HCT116 (cell line): ENCODE measurements at regions not wholly inside any gene's neighbourhood (a gene's known extent, or its start where the extent isn't known, plus 50 kb on each side); places are given as distances from the start of the nearest gene placed in this dataset.

Experiments
- ATAC-seq: fragments of 200-7000 bp; cut with Tn5 transposase; 2 replicates; pipeline ENCODE4 v1.9.1; 2020; ENCODE audit warnings: mild to moderate bottlenecking, moderate library complexity
- BruUV-seq: library from RNA; stranded (reverse); fragments of 400-500 nt; replicated peaks from 2 replicates; lab custom pipeline; 2021; lab: Mats Ljungman, UMichigan
- CTCF ChIA-PET: fragments of 300-600 bp; sonication (Branson Sonifier 250); formaldehyde crosslinking; loops from one replicate; lab custom pipeline; 2021; ENCODE audit warnings: antibody characterized with exemption; lab: Charles Lee
- POLR2A ChIA-PET: fragments of 300-600, 350-600 bp; sonication (Branson Sonifier 250); formaldehyde crosslinking; loops from one replicate; lab custom pipeline; 2021; ENCODE audit warnings: antibody characterized with exemption; lab: Charles Lee
- RAD21 ChIA-PET, 2 experiments: fragments of 300-600 bp; sonication (Branson Sonifier 250); formaldehyde crosslinking; loops; one replicate each; lab custom pipeline; 2023; ENCODE audit warnings: low total read pairs in 2 of 2; ENCODE audit not compliant: uncharacterized antibody in 2 of 2, unreplicated experiment in 2 of 2, low non-redundant PET in 1 of 2; lab: Charles Lee
- DNase-seq: peaks from one replicate; pipeline ENCODE4 v3.0.0-alpha.2; 2010; ENCODE audit warnings: low read depth, low spot score
- H2AFZ ChIP-seq: fragments of 200-600 bp; shearing (Covaris generic), sonication (generic); 2 replicates; pipeline ENCODE4 v1.6.1; 2017; ENCODE audit warnings: low read depth, mixed run types, mixed read lengths, antibody characterized with exemption, low read length; ENCODE audit not compliant: poor library complexity, severe bottlenecking
- H3K27ac ChIP-seq: 2 replicates; pipeline ENCODE4 v1.5.1; 2012; ENCODE audit warnings: low read depth, low read length
- H3K27me3 ChIP-seq: fragments of 200-600 bp; sonication (generic); 2 replicates; pipeline ENCODE4 v1.6.1; 2016; ENCODE audit warnings: mixed run types, low read length, mixed read lengths; ENCODE audit not compliant: insufficient read depth
- H3K36me3 ChIP-seq, 2 experiments: fragments of 200-500 bp in 1 of 2; fragments of 200-600 bp in 1 of 2; sonication (Bioruptor generic) in 1 of 2; sonication (generic) in 1 of 2; 2 replicates each; pipeline versions ENCODE4 v1.5.1 to v1.6.1; 2014 to 2016; ENCODE audit warnings: low read length in 2 of 2, inconsistent platforms in 1 of 2, mixed read lengths in 1 of 2, mixed run types in 1 of 2; ENCODE audit not compliant: insufficient read depth in 2 of 2, control insufficient read depth in 1 of 2
- H3K4me1 ChIP-seq, 2 experiments: fragments of 200-600 bp in 1 of 2; sonication (generic) in 1 of 2; 2 replicates each; pipeline versions ENCODE4 v1.5.1 to v1.6.1; 2012 to 2017; ENCODE audit warnings: low read length in 2 of 2, inconsistent platforms in 1 of 2, mild to moderate bottlenecking in 1 of 2, mixed read lengths in 1 of 2, mixed run types in 1 of 2, moderate library complexity in 1 of 2; ENCODE audit not compliant: insufficient read depth in 2 of 2, control insufficient read depth in 1 of 2
- H3K4me2 ChIP-seq: fragments of 200-600 bp; sonication (generic); 2 replicates; pipeline ENCODE4 v1.6.1; 2017; ENCODE audit warnings: mixed run types, low read length, mixed read lengths
- H3K4me3 ChIP-seq, 2 experiments: fragments of 200-600 bp in 1 of 2; sonication (generic) in 1 of 2; replicated peaks in 1 of 2; 2 replicates each; pipeline ENCODE4 v1.5.1; 2011 to 2016; ENCODE audit warnings: low read length in 2 of 2, control low read depth in 1 of 2, low read depth in 1 of 2, mild to moderate bottlenecking in 1 of 2, mixed read lengths in 1 of 2, mixed run types in 1 of 2
- H3K79me2 ChIP-seq: fragments of 200-600 bp; sonication (generic); 2 replicates; pipeline ENCODE4 v1.6.1; 2017; ENCODE audit warnings: mild to moderate bottlenecking, mixed run types, low read length, moderate library complexity, mixed read lengths; ENCODE audit not compliant: insufficient read depth
- H3K9ac ChIP-seq: fragments of 200-600 bp; sonication (generic); 2 replicates; pipeline ENCODE4 v1.6.1; 2016; ENCODE audit warnings: low read length, mixed read lengths
- H3K9me2 ChIP-seq: fragments of 200-600 bp; sonication (generic), shearing (Covaris generic); 2 replicates; pipeline ENCODE4 v1.6.1; 2017; ENCODE audit warnings: mixed run types, mild to moderate bottlenecking, moderate library complexity; ENCODE audit not compliant: insufficient read depth
- H3K9me3 ChIP-seq, 2 experiments: fragments of 200-500 bp in 1 of 2; fragments of 200-600 bp in 1 of 2; sonication (Bioruptor generic) in 1 of 2; sonication (generic) in 1 of 2; 2 replicates each; pipeline ENCODE4 v1.6.1; 2014 to 2017; ENCODE audit warnings: low read length in 2 of 2, mixed read lengths in 2 of 2, inconsistent platforms in 1 of 2, low read depth in 1 of 2, mild to moderate bottlenecking in 1 of 2, mixed run types in 1 of 2, moderate library complexity in 1 of 2; ENCODE audit not compliant: control insufficient read depth in 1 of 2, insufficient read depth in 1 of 2
- H4K20me1 ChIP-seq: fragments of 200-600 bp; sonication (generic), shearing (Covaris generic); 2 replicates; pipeline ENCODE4 v1.6.1; 2017; ENCODE audit warnings: mixed run types, mild to moderate bottlenecking, moderate library complexity; ENCODE audit not compliant: insufficient read depth
- CEBPB ChIP-seq: IDR thresholded peaks from 2 replicates; pipeline ENCODE4 v1.6.1; 2012; ENCODE audit warnings: low read depth
- EGR1 ChIP-seq: IDR thresholded peaks from 2 replicates; pipeline ENCODE4 v1.6.1; 2012; ENCODE audit warnings: low read depth
- EZH2phosphoT487 ChIP-seq: fragments of 200-600 bp; IDR thresholded peaks from 2 replicates; pipeline ENCODE4 v1.6.1; 2018; ENCODE audit warnings: antibody characterized with exemption, borderline replicate concordance
- FOSL1 ChIP-seq: IDR thresholded peaks from 2 replicates; pipeline ENCODE4 v1.6.1; 2012; ENCODE audit warnings: low read depth
- JUND ChIP-seq: IDR thresholded peaks from 2 replicates; pipeline ENCODE4 v1.6.1; 2012
- POLR2A ChIP-seq: IDR thresholded peaks from 2 replicates; pipeline ENCODE4 v1.7.0; 2011; ENCODE audit warnings: borderline replicate concordance; ENCODE audit not compliant: insufficient read depth, insufficient read length; ENCODE audit errors: extremely low read depth
- SIN3A ChIP-seq: IDR thresholded peaks from 2 replicates; pipeline ENCODE4 v1.6.1; 2012; ENCODE audit warnings: low read depth
- SRF ChIP-seq: IDR thresholded peaks from 2 replicates; pipeline ENCODE4 v1.6.1; 2012; ENCODE audit warnings: low read depth
- TCF7L2 ChIP-seq: IDR thresholded peaks from 2 replicates; pipeline ENCODE4 v1.7.0; 2011; ENCODE audit warnings: borderline replicate concordance, inconsistent platforms; ENCODE audit not compliant: insufficient read depth, insufficient read length; ENCODE audit errors: extremely low read depth
- ZNF274 ChIP-seq: fragments of 200-500 bp; sonication (Bioruptor generic); IDR thresholded peaks from 2 replicates; pipeline ENCODE4 v1.6.1; 2014; ENCODE audit warnings: mild to moderate bottlenecking, low read depth, low read length, inconsistent platforms
- intact Hi-C: fragments of 100-400 bp; cut with micrococcal nuclease; formaldehyde crosslinking; loops from 2 replicates; pipeline ENCODE4 v1.10.0; 2022
- TF ChIP-seq, protein P1 (sequence below): IDR thresholded peaks from 2 replicates; pipeline ENCODE4 v1.6.1; 2012
- TF ChIP-seq, protein P2 (sequence below): IDR thresholded peaks from 2 replicates; pipeline ENCODE4 v1.6.1; 2011; ENCODE audit warnings: mild to moderate bottlenecking, low read length, moderate library complexity; ENCODE audit not compliant: insufficient replicate concordance; ENCODE audit errors: extremely low read depth
- TF ChIP-seq, protein P3 (sequence below): IDR thresholded peaks from 2 replicates; pipeline ENCODE4 v1.6.1; 2012
- TF ChIP-seq, protein P4 (sequence below), 3 experiments: fragments of 200-600 bp in 1 of 3; sonication (generic) in 1 of 3; IDR thresholded peaks in 2 of 3; conservative IDR thresholded peaks in 1 of 3; 2 replicates each; pipeline ENCODE4 v1.5.1; 2012 to 2017; ENCODE audit warnings: low read depth in 2 of 3, low read length in 2 of 3, antibody characterized with exemption in 1 of 3, borderline replicate concordance in 1 of 3, control low read depth in 1 of 3, mild to moderate bottlenecking in 1 of 3, mixed read lengths in 1 of 3, mixed run types in 1 of 3, moderate library complexity in 1 of 3; ENCODE audit not compliant: insufficient read depth in 1 of 3

DNA sequence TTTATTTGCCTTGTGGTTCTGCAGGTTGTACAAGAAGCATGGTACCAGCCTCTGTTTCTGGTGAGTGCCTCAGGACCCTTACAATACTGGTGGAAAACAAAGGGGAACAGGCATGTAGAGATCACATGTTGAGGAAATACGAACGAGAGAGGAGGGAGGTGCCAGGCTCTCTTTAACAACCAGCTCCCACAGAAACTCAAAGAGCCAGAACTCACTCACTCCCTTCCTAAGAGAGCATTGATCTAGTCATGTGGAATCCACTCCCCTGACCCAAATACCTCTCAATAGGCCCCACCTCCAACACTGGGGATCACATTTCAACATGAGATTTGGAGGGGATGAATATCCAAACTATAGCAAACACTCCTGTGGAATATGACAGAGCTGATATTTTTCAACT is 938.0 kb downstream of the GALC start (continued):
- TF ChIP-seq EGR1: no peak

DNA sequence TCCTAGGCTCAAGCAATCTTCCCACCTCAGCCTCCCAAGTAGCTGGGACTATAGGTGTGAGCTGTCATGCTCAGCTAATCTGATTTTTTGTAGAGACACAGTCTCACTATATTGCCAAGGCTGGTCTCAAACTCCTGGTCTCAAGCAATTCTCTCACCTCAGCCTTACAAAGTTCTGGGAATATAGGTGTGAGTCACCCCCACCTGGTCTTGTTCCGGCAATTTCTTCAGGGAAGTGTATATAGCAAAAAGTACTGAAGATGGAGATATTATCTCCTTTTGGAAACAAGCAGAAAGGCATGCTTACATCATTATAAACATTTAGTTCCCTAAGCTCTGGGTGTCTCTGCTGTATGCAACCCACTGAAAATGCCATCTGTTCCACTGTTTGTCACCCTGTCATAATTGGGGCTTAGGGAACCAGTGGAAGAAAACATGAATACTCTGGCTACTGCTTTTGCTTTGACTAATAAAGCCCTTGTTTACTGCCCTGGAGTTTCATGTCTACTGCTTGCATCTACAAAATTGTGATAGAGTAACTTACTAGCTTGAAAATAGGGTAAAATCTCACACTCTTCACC is 940.2 kb downstream of the GALC start:
- ChIA-PET RAD21 (no interaction called here), CTCF (no interaction called here)
- no TSS peak for BruUV-seq

DNA sequence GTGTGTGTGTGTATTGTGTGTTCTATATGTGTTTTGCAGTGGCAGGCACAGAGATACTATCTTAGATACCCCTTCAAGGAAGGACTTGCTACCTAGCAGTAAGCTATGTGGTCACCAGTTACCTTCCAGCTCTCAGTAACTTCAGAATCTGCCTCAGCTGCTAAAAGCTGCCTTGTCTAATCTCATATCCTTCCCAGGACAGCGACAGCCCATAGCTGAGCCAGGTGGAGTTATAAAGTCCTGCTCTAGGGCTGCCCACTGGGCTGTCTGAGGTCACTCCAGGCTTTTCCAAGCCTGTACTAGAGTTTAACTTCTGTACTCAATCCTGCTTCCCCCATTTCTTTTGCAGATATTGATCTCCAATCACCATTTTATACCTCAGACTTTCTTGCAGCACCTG is 942.6 kb downstream of the GALC start:
- Histone ChIP-seq H3K79me2 (no peaks in the 10 kb centered on the region), H3K9ac (no peak overlapping the region), H3K36me3 (no peaks in the 10 kb centered on the region), H3K4me3 (no peak overlapping the region), H3K27ac (no peak overlapping the region), H2AFZ (no peak overlapping the region), H3K9me2 (no peaks in the 10 kb centered on the region), H3K4me2 (no peak overlapping the region), H3K27me3 (no peaks in the 10 kb centered on the region), H3K4me1 (no peaks in the 10 kb centered on the region), H4K20me1 (no peaks in the 10 kb centered on the region), H3K9me3 (peaks cover 0 to 28% of the 10 kb centered on the region in 2 experiments; a peak in 2 of 4 replicates)
- RAD21 ChIA-PET: no interaction called here
- BruUV-seq: no TSS peak
- POLR2A ChIA-PET: no interaction called here
- intact Hi-C loops: no loop called here
- DNase-seq (no peak), ATAC-seq (no peak)
- CTCF ChIA-PET: no interaction called here
- TF ChIP-seq JUND: no peak
- TF ChIP-seq, protein P1, sequence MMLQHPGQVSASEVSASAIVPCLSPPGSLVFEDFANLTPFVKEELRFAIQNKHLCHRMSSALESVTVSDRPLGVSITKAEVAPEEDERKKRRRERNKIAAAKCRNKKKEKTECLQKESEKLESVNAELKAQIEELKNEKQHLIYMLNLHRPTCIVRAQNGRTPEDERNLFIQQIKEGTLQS: no peak
- no peak for TF ChIP-seq CEBPB
- TF ChIP-seq, protein P2, sequence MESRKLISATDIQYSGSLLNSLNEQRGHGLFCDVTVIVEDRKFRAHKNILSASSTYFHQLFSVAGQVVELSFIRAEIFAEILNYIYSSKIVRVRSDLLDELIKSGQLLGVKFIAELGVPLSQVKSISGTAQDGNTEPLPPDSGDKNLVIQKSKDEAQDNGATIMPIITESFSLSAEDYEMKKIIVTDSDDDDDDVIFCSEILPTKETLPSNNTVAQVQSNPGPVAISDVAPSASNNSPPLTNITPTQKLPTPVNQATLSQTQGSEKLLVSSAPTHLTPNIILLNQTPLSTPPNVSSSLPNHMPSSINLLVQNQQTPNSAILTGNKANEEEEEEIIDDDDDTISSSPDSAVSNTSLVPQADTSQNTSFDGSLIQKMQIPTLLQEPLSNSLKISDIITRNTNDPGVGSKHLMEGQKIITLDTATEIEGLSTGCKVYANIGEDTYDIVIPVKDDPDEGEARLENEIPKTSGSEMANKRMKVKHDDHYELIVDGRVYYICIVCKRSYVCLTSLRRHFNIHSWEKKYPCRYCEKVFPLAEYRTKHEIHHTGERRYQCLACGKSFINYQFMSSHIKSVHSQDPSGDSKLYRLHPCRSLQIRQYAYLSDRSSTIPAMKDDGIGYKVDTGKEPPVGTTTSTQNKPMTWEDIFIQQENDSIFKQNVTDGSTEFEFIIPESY: no peak
- TF ChIP-seq, protein P3, sequence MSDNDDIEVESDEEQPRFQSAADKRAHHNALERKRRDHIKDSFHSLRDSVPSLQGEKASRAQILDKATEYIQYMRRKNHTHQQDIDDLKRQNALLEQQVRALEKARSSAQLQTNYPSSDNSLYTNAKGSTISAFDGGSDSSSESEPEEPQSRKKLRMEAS: no peak
- TF ChIP-seq TCF7L2: no peak
- TF ChIP-seq, protein P4, sequence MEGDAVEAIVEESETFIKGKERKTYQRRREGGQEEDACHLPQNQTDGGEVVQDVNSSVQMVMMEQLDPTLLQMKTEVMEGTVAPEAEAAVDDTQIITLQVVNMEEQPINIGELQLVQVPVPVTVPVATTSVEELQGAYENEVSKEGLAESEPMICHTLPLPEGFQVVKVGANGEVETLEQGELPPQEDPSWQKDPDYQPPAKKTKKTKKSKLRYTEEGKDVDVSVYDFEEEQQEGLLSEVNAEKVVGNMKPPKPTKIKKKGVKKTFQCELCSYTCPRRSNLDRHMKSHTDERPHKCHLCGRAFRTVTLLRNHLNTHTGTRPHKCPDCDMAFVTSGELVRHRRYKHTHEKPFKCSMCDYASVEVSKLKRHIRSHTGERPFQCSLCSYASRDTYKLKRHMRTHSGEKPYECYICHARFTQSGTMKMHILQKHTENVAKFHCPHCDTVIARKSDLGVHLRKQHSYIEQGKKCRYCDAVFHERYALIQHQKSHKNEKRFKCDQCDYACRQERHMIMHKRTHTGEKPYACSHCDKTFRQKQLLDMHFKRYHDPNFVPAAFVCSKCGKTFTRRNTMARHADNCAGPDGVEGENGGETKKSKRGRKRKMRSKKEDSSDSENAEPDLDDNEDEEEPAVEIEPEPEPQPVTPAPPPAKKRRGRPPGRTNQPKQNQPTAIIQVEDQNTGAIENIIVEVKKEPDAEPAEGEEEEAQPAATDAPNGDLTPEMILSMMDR (IDR thresholded peaks at IDR 0.05 in 2 of 3, conservative IDR thresholded peaks at IDR 0.05 in 1 of 3; ENCODE audit: borderline replicate concordance in 1 of 3, insufficient read depth in 1 of 3, low read depth in 2 of 3, low read length in 2 of 3): no peak
- TF ChIP-seq SIN3A: no peak
- TF ChIP-seq FOSL1: no peak
- no peak for TF ChIP-seq ZNF274
- no peak for TF ChIP-seq POLR2A
- no peak for TF ChIP-seq SRF

More for the DNA sequence above, 940.2 kb downstream of the GALC start:
- Histone ChIP-seq H3K27me3 (no peaks in the 10 kb centered on the region), H3K79me2 (no peaks in the 10 kb centered on the region), H3K27ac (no peak overlapping the region), H3K36me3 (no peaks in the 10 kb centered on the region), H3K9ac (no peak overlapping the region), H3K4me1 (no peaks in the 10 kb centered on the region), H3K9me2 (no peaks in the 10 kb centered on the region), H3K4me3 (no peak overlapping the region), H2AFZ (no peak overlapping the region), H4K20me1 (no peaks in the 10 kb centered on the region), H3K9me3 (peaks cover 0 to 23% of the 10 kb centered on the region in 2 experiments; a peak in 3 of 4 replicates), H3K4me2 (no peak overlapping the region)
- POLR2A ChIA-PET: no interaction called here
- intact Hi-C loops: no loop called here
- ATAC-seq (no peak), DNase-seq (no peak)
- TF ChIP-seq SIN3A (no peak), CEBPB (no peak), ZNF274 (no peak), EZH2phosphoT487 (no peak), POLR2A (no peak)
